B cell (primary cell): ENCODE measurements at regions not wholly inside any gene's neighbourhood (a gene's known extent, or its start where the extent isn't known, plus 50 kb on each side); places are given as distances from the start of the nearest gene placed in this dataset.

ENCODE experiments used
- EZH2 ChIP-seq: IDR thresholded peaks from 2 replicates; pipeline ENCODE4 v1.6.1; 2012; ENCODE audit warnings: borderline replicate concordance, low read depth, mild to moderate bottlenecking, moderate library complexity, low read length; ENCODE audit not compliant: insufficient read depth, poor library complexity, severe bottlenecking
- TF ChIP-seq, protein P1 (sequence below): fragments of 200-600 bp; IDR thresholded peaks from one replicate; pipeline ENCODE4 v1.8.0; 2022; ENCODE audit warnings: antibody characterized with exemption, mild to moderate bottlenecking

DNA sequence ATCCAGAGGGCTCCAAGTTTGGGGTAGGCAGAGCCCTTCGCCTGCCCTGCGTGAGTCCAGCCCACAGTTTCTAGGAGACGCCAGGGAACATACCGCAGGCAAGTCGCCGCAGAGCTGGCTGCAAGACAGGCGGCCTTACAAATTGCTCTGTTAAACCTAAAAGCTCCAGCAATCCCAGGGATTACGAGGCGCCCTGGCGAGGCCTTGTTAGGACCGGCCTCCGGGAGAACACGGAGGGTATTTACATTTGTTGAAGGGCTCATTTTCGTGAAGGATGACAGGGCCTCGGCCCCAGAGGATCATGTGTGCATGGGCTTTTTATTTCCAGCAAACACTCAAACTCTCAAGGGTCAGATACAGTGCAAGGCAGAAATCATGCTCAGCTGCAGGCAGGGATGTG, 77.6 kb upstream of the FOXF1 start:
- TF ChIP-seq, protein P1, sequence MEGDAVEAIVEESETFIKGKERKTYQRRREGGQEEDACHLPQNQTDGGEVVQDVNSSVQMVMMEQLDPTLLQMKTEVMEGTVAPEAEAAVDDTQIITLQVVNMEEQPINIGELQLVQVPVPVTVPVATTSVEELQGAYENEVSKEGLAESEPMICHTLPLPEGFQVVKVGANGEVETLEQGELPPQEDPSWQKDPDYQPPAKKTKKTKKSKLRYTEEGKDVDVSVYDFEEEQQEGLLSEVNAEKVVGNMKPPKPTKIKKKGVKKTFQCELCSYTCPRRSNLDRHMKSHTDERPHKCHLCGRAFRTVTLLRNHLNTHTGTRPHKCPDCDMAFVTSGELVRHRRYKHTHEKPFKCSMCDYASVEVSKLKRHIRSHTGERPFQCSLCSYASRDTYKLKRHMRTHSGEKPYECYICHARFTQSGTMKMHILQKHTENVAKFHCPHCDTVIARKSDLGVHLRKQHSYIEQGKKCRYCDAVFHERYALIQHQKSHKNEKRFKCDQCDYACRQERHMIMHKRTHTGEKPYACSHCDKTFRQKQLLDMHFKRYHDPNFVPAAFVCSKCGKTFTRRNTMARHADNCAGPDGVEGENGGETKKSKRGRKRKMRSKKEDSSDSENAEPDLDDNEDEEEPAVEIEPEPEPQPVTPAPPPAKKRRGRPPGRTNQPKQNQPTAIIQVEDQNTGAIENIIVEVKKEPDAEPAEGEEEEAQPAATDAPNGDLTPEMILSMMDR, result no peak
- TF ChIP-seq EZH2, result no peak
